TTC549 (cell line): ENCODE measurements at regions not wholly inside any gene's neighbourhood (a gene's known extent, or its start where the extent isn't known, plus 50 kb on each side); places are given as distances from the start of the nearest gene placed in this dataset.
"Not testable (repeated sequence)": the region's sequence is repeated elsewhere in the genome, so short reads cannot be mapped to it uniquely, and the experiment has no call there.

ENCODE experiments used
- FAIRE-seq: peaks from 2 replicates; lab custom pipeline; 2012; peaks lifted over from hg19 to GRCh38; lab: Jason Lieb, UNC

GRCh38 chr11:69887330-69887729, 68.1 kb upstream of the FGF3 start:
- no peak for FAIRE-seq

GRCh38 chr11:69887841-69888427, 68.7 kb upstream of the FGF3 start:
- FAIRE-seq: no peak

- FAIRE-seq: no peak
Observed at GRCh38 chr11:69888483-69889181, 69.4 kb upstream of the FGF3 start.

- no peak for FAIRE-seq
Observed at GRCh38 chr11:69889400-69890318, 70.4 kb upstream of the FGF3 start.

- FAIRE-seq: no peak
Observed at GRCh38 chr11:69890476-69890875, 71.3 kb upstream of the FGF3 start.

- no peak for FAIRE-seq
Observed at GRCh38 chr11:69891421-69892236, 72.4 kb upstream of the FGF3 start.

GRCh38 chr11:69892237-69892985, 73.2 kb upstream of the FGF3 start:
- no peak for FAIRE-seq

- no peak for FAIRE-seq
Observed at GRCh38 chr11:69892986-69893555, 73.9 kb upstream of the FGF3 start.

- FAIRE-seq: no peak
Observed at GRCh38 chr11:69893631-69894030, 74.4 kb upstream of the FGF3 start.

GRCh38 chr11:69894181-69894611, 75.0 kb upstream of the FGF3 start:
- no peak for FAIRE-seq

- no peak for FAIRE-seq
Observed at GRCh38 chr11:69894648-69895047, 75.4 kb upstream of the FGF3 start.

- no peak for FAIRE-seq
Observed at GRCh38 chr11:69896250-69896649, 77.0 kb upstream of the FGF3 start.

GRCh38 chr11:69898123-69898522, 78.9 kb upstream of the FGF3 start:
- FAIRE-seq: no peak

GRCh38 chr11:69899957-69900821, 81.0 kb upstream of the FGF3 start:
- FAIRE-seq: no peak

- not testable (repeated sequence) for FAIRE-seq
Observed at GRCh38 chr11:69900822-69901302, 81.6 kb upstream of the FGF3 start.

- no peak for FAIRE-seq
Observed at GRCh38 chr11:69902337-69902736, 83.1 kb upstream of the FGF3 start.

- FAIRE-seq: no peak
Observed at GRCh38 chr11:69903211-69903610, 84.0 kb upstream of the FGF3 start.

GRCh38 chr11:69904161-69904973, 85.2 kb upstream of the FGF3 start:
- no peak for FAIRE-seq

GRCh38 chr11:69904974-69905535, 85.8 kb upstream of the FGF3 start:
- FAIRE-seq: no peak
